GM23248 (cell line): ENCODE measurements at regions not wholly inside any gene's neighbourhood (a gene's known extent, or its start where the extent isn't known, plus 50 kb on each side); places are given as distances from the start of the nearest gene placed in this dataset.
A peak's percentile ranks its signal among the peaks of the same experiment; 100 is the strongest.

Experiments
- DNase-seq: peaks from one replicate; pipeline ENCODE4 v3.0.0-alpha.2; 2015
- H2AFZ ChIP-seq: fragments of 200-600 bp; sonication (generic); 2 replicates; pipeline ENCODE4 v1.6.1; 2016; ENCODE audit warnings: antibody characterized with exemption
- H3F3A ChIP-seq: fragments of 200-600 bp; sonication (generic); 2 replicates; pipeline ENCODE4 v1.6.1; 2016; ENCODE audit warnings: mild to moderate bottlenecking, antibody characterized with exemption, mixed run types; ENCODE audit not compliant: insufficient read depth
- H3K27ac ChIP-seq: fragments of 200-600 bp; sonication (generic); 2 replicates; pipeline ENCODE4 v1.5.1; 2016; ENCODE audit warnings: mild to moderate bottlenecking
- H3K27me3 ChIP-seq: fragments of 200-600 bp; sonication (generic); replicated peaks from 2 replicates; pipeline ENCODE4 v1.6.1; 2016; ENCODE audit warnings: mild to moderate bottlenecking; ENCODE audit not compliant: insufficient read depth
- H3K36me3 ChIP-seq: fragments of 200-600 bp; sonication (generic); 2 replicates; pipeline ENCODE4 v1.6.1; 2016; ENCODE audit warnings: low read depth, mild to moderate bottlenecking
- H3K4me1 ChIP-seq: fragments of 200-600 bp; sonication (generic); 2 replicates; pipeline ENCODE4 v1.6.1; 2016; ENCODE audit warnings: mild to moderate bottlenecking; ENCODE audit not compliant: insufficient read depth
- H3K4me2 ChIP-seq: fragments of 200-600 bp; sonication (generic); one replicate; pipeline ENCODE4 v1.6.1; 2016; ENCODE audit warnings: mild to moderate bottlenecking; ENCODE audit not compliant: unreplicated experiment
- H3K4me3 ChIP-seq: fragments of 200-600 bp; sonication (generic); 2 replicates; pipeline ENCODE4 v1.5.1; 2016; ENCODE audit warnings: mild to moderate bottlenecking
- H3K79me2 ChIP-seq: fragments of 200-600 bp; sonication (generic); 2 replicates; pipeline ENCODE4 v1.6.1; 2016; ENCODE audit warnings: mild to moderate bottlenecking; ENCODE audit not compliant: insufficient read depth
- H3K9ac ChIP-seq: fragments of 200-600 bp; sonication (generic); 2 replicates; pipeline ENCODE4 v1.6.1; 2016; ENCODE audit warnings: mild to moderate bottlenecking
- H3K9me2 ChIP-seq: fragments of 200-600 bp; sonication (generic); 2 replicates; pipeline ENCODE4 v1.6.1; 2016; ENCODE audit warnings: mixed run types, mild to moderate bottlenecking, moderate library complexity; ENCODE audit not compliant: insufficient read depth
- H3K9me3 ChIP-seq: fragments of 200-600 bp; sonication (generic); one replicate; pipeline ENCODE4 v1.6.1; 2017; ENCODE audit warnings: low read depth
- H4K20me1 ChIP-seq: fragments of 200-600 bp; sonication (generic); 2 replicates; pipeline ENCODE4 v1.6.0; 2016; ENCODE audit not compliant: insufficient read depth
- EZH2 ChIP-seq: fragments of 200-600 bp; sonication (generic); IDR thresholded peaks from 2 replicates; pipeline ENCODE4 v1.6.1; 2018; ENCODE audit warnings: antibody characterized with exemption, mild to moderate bottlenecking; ENCODE audit not compliant: insufficient read depth, poor library complexity, severe bottlenecking
- EZH2phosphoT487 ChIP-seq: fragments of 200-600 bp; sonication (generic); IDR thresholded peaks from 2 replicates; pipeline ENCODE4 v1.6.1; 2018; ENCODE audit warnings: antibody characterized with exemption, moderate library complexity, mild to moderate bottlenecking, low read depth; ENCODE audit not compliant: insufficient read depth
- WGBS, 2 experiments: methylation state at CpG; one replicate each; pipeline ENCODE4 v1.1.6; 2015 to 2017; ENCODE audit warnings: low lambda C conversion rate in 2 of 2, low coverage in 1 of 2; ENCODE audit errors: missing lambda C conversion rate in 2 of 2; 5-methylcytosine and 5-hydroxymethylcytosine counted together
- in situ Hi-C: fragments of 300-500 bp; cut with MboI; formaldehyde crosslinking; loops from 2 replicates; pipeline ENCODE4 v1.15.0; 2020

- no peaks in the 10 kb centered on the region for H3F3A ChIP-seq
- H3K9ac ChIP-seq = no peak overlapping the region
- H3K9me3 ChIP-seq = no peaks in the 10 kb centered on the region
- TF ChIP-seq EZH2phosphoT487 (no peak), EZH2 (no peak)
- in situ Hi-C loops = loop anchor here (25.0 kb wide), 1 partner anchor 404 kb away; the partner anchor contains the start of gene MMRN1
- no peak overlapping the region for H2AFZ ChIP-seq
- no peaks in the 10 kb centered on the region for H3K9me2 ChIP-seq
- H3K79me2 ChIP-seq = no peaks in the 10 kb centered on the region
- WGBS, 2 experiments = 78 to 83% methylated on average over 8 of the region's 8 CpGs
- H3K36me3 ChIP-seq = no peaks in the 10 kb centered on the region
- H3K27me3 ChIP-seq = no peaks in the 10 kb centered on the region
- no peak overlapping the region for H3K4me3 ChIP-seq
- peaks cover 10% of the 10 kb centered on the region for H3K4me1 ChIP-seq
- no peaks in the 10 kb centered on the region for H4K20me1 ChIP-seq
- H3K27ac ChIP-seq = no peak overlapping the region
- H3K4me2 ChIP-seq = no peak overlapping the region
- peak; percentile 64 for DNase-seq
Measured at GRCh38 chr4:89482926-89483595, 175.5 kb upstream of the GPRIN3 start.

GRCh38 chr4:89482251-89482650 lies 174.7 kb upstream of the GPRIN3 start:
- Histone ChIP-seq H3F3A (no peaks in the 10 kb centered on the region), H3K4me2 (no peak overlapping the region), H3K4me1 (peaks cover 10% of the 10 kb centered on the region), H4K20me1 (no peaks in the 10 kb centered on the region), H3K27me3 (no peaks in the 10 kb centered on the region), H3K4me3 (no peak overlapping the region), H3K9me3 (no peaks in the 10 kb centered on the region), H3K79me2 (no peaks in the 10 kb centered on the region), H3K36me3 (no peaks in the 10 kb centered on the region), H2AFZ (no peak overlapping the region), H3K27ac (no peak overlapping the region), H3K9me2 (no peaks in the 10 kb centered on the region), H3K9ac (no peak overlapping the region)
- DNase-seq = peak; percentile 24
- TF ChIP-seq EZH2phosphoT487 (no peak), EZH2 (no peak)
- in situ Hi-C loops = loop anchor here (25.0 kb wide), 1 partner anchor 405 kb away; the partner anchor contains the start of gene MMRN1

DNA sequence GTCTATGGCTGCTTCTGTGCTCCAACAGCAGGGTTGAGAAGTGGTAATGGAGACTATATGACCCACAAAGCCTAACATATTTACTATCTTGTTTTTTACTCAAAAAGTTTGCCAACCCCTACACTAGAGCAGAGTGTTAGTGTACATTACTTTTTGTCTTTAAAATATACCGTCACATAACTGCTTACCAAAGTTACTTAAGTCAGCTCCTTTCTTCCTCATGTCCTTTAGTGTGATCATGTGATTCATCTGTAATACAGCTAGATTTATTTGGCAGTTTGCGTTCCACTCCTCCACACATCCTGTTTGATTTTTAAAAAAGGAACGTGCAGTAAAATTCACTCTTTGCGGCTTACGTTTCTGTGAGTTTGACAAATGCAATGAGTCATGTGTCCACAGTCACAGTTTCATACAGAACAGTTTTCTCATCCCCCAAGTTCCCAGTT lies 162.4 kb upstream of the GPRIN3 start:
- Histone ChIP-seq H3K4me3 (peak overlapping the region; percentile 47), H3K36me3 (no peaks in the 10 kb centered on the region), H3K27me3 (no peaks in the 10 kb centered on the region), H3K4me1 (peaks cover 25% of the 10 kb centered on the region), H3F3A (peaks cover 24% of the 10 kb centered on the region), H3K27ac (peak overlapping the region; percentile 77), H3K4me2 (peak overlapping the region; percentile 85), H3K9me2 (no peaks in the 10 kb centered on the region), H2AFZ (peak overlapping the region; percentile 71), H3K9ac (peak overlapping the region; percentile 47), H3K9me3 (no peaks in the 10 kb centered on the region), H4K20me1 (no peaks in the 10 kb centered on the region), H3K79me2 (no peaks in the 10 kb centered on the region)
- DNase-seq = peak; percentile 91
- in situ Hi-C loops = no loop called here
- WGBS, 2 experiments = 13 to 18% methylated on average over 5 of the region's 5 CpGs
- TF ChIP-seq EZH2 = no peak
- no peak for TF ChIP-seq EZH2phosphoT487

DNA sequence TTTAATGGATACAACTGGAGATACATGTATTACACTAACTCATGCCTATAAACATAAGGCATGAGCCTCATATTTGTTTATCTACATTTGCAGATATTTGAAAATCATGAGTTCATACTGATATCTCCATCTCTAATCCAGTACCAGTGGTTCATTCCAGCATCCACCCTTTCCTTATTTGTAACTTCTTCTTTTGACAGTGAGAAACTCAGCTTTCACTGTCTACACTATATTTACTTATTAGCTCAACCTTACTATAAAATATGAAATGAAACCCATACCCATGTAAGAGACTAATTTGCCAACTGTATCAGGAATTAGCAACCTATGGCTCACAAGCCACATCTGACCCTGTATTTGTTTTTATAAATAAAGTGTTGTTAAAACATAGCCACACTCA lies 161.9 kb upstream of the GPRIN3 start:
- Histone ChIP-seq H3K4me1 (peaks cover 25% of the 10 kb centered on the region), H2AFZ (peak overlapping the region; percentile 71), H4K20me1 (no peaks in the 10 kb centered on the region), H3K9ac (peak overlapping the region; percentile 47), H3F3A (peaks cover 24% of the 10 kb centered on the region), H3K27ac (peak overlapping the region; percentile 77), H3K27me3 (no peaks in the 10 kb centered on the region), H3K4me2 (peak overlapping the region; percentile 85), H3K36me3 (no peaks in the 10 kb centered on the region), H3K9me2 (no peaks in the 10 kb centered on the region), H3K79me2 (no peaks in the 10 kb centered on the region), H3K4me3 (peak overlapping the region; percentile 47), H3K9me3 (no peaks in the 10 kb centered on the region)
- DNase-seq = peak; percentile 2
- TF ChIP-seq EZH2phosphoT487 (no peak), EZH2 (no peak)
- in situ Hi-C loops = no loop called here
